Stimulated activated CD8-positive, alpha-beta memory T cell treated with anti-CD3 and anti-CD28 coated beads, Interleukin-7, amount 100 ng/mL, for 1 hour (primary cell): ENCODE measurements at regions not wholly inside any gene's neighbourhood (a gene's known extent, or its start where the extent isn't known, plus 50 kb on each side); places are given as distances from the start of the nearest gene placed in this dataset.
"Not testable (repeated sequence)": the region's sequence is repeated elsewhere in the genome, so short reads cannot be mapped to it uniquely, and the experiment has no call there.

Experiments
- DNase-seq, 2 donors: peaks; one replicate each; pipeline ENCODE4 v3.0.0-alpha.2; 2020; ENCODE audit warnings: low read depth in 2 of 2

- no peak for DNase-seq
These were observed 534.0 kb upstream of the B3GAT1 start for GRCh38 chr11:134945993-134946392.

GRCh38 chr11:134944986-134945385 lies 532.9 kb upstream of the B3GAT1 start:
- DNase-seq: no peak

GRCh38 chr11:134944131-134944530 lies 532.1 kb upstream of the B3GAT1 start:
- no peak for DNase-seq

GRCh38 chr11:134943544-134943943 lies 531.5 kb upstream of the B3GAT1 start:
- DNase-seq: no peak

- DNase-seq: no peak
These were observed 530.6 kb upstream of the B3GAT1 start for GRCh38 chr11:134942681-134943080.

- DNase-seq: not testable (repeated sequence)
These were observed 530.0 kb upstream of the B3GAT1 start for GRCh38 chr11:134941936-134942600.

- no peak for DNase-seq
These were observed 529.3 kb upstream of the B3GAT1 start for GRCh38 chr11:134941326-134941725.

GRCh38 chr11:134940441-134941126 lies 528.5 kb upstream of the B3GAT1 start:
- no peak for DNase-seq

GRCh38 chr11:134939905-134940304 lies 527.9 kb upstream of the B3GAT1 start:
- no peak for DNase-seq

- no peak for DNase-seq
These were observed 527.0 kb upstream of the B3GAT1 start for GRCh38 chr11:134939031-134939430.

GRCh38 chr11:134938212-134938611 lies 526.2 kb upstream of the B3GAT1 start:
- DNase-seq: no peak

GRCh38 chr11:134937193-134937592 lies 525.2 kb upstream of the B3GAT1 start:
- not testable (repeated sequence) for DNase-seq

- no peak for DNase-seq
These were observed 520.7 kb upstream of the B3GAT1 start for GRCh38 chr11:134932761-134933160.

- no peak for DNase-seq
These were observed 513.4 kb upstream of the B3GAT1 start for GRCh38 chr11:134925432-134925831.

- no peak for DNase-seq
These were observed 511.4 kb upstream of the B3GAT1 start for GRCh38 chr11:134923441-134923840.

GRCh38 chr11:134921938-134922337 lies 509.9 kb upstream of the B3GAT1 start:
- DNase-seq: no peak

GRCh38 chr11:134920851-134921608 lies 509.0 kb upstream of the B3GAT1 start:
- no peak for DNase-seq

GRCh38 chr11:134916421-134917213 lies 504.6 kb upstream of the B3GAT1 start:
- DNase-seq: no peak

- no peak for DNase-seq
These were observed 503.8 kb upstream of the B3GAT1 start for GRCh38 chr11:134915881-134916280.

- no peak for DNase-seq
These were observed 503.2 kb upstream of the B3GAT1 start for GRCh38 chr11:134915212-134915611.

GRCh38 chr11:134913999-134914590 lies 502.1 kb upstream of the B3GAT1 start:
- no peak for DNase-seq

GRCh38 chr11:134913391-134913790 lies 501.3 kb upstream of the B3GAT1 start:
- no peak for DNase-seq
